Tibial nerve (tissue), 4 donors: ENCODE measurements at regions not wholly inside any gene's neighbourhood (a gene's known extent, or its start where the extent isn't known, plus 50 kb on each side); places are given as distances from the start of the nearest gene placed in this dataset.

Experiments
- DNase-seq, 2 donors: peaks; one replicate each; pipeline ENCODE4 v3.0.0-alpha.2; 2019; ENCODE audit warnings: low spot score in 2 of 2
- H3K27ac ChIP-seq, 4 donors: fragments of 200-600 bp; sonication (generic) in 3 of 4; one replicate each; pipeline ENCODE4 v1.5.1; 2017 to 2019; ENCODE audit warnings: mild to moderate bottlenecking in 1 of 4
- H3K27me3 ChIP-seq, 2 donors: fragments of 200-600 bp; sonication (generic) in 1 of 2; one replicate each; pipeline versions ENCODE4 v1.5.1 to v1.6.0; 2017 to 2019
- H3K36me3 ChIP-seq, 3 donors: fragments of 200-600 bp; sonication (generic); one replicate each; pipeline ENCODE4 v1.5.1; 2018 to 2019
- H3K4me1 ChIP-seq, 4 donors: fragments of 200-600 bp; sonication (generic) in 3 of 4; one replicate each; pipeline ENCODE4 v1.5.1; 2017 to 2019
- H3K4me3 ChIP-seq, 4 donors: fragments of 200-600 bp; sonication (generic) in 3 of 4; one replicate each; pipeline ENCODE4 v1.5.1; 2017 to 2019; ENCODE audit warnings: mild to moderate bottlenecking in 1 of 4, moderate library complexity in 1 of 4
- H3K9me3 ChIP-seq, 4 donors: fragments of 200-600 bp; sonication (generic) in 3 of 4; one replicate each; pipeline ENCODE4 v1.5.1; 2017 to 2019
- CTCF ChIP-seq, 5 experiments: fragments of 200-600 bp in 3 of 5; fragments of 450-650 bp in 2 of 5; sonication (generic) in 3 of 5; IDR thresholded peaks; one replicate each; pipeline ENCODE4 v1.5.1; 2016 to 2019; ENCODE audit warnings: antibody characterized with exemption in 5 of 5, mild to moderate bottlenecking in 3 of 5, moderate library complexity in 2 of 5
- EP300 ChIP-seq, 2 donors: sonication (generic); formaldehyde crosslinking; IDR thresholded peaks; one replicate each; pipeline ENCODE4 v1.6.1; 2017; ENCODE audit warnings: antibody characterized with exemption in 2 of 2, mild to moderate bottlenecking in 1 of 2
- POLR2A ChIP-seq, 2 donors: fragments of 450-650 bp; IDR thresholded peaks; one replicate each; pipeline ENCODE4 v1.6.1; 2017; ENCODE audit warnings: antibody characterized with exemption in 2 of 2, mild to moderate bottlenecking in 2 of 2, moderate library complexity in 2 of 2
- WGBS, 2 donors: methylation state at CpG; one replicate each; pipeline ENCODE4 v1.1.5; 2018; 5-methylcytosine and 5-hydroxymethylcytosine counted together

DNA sequence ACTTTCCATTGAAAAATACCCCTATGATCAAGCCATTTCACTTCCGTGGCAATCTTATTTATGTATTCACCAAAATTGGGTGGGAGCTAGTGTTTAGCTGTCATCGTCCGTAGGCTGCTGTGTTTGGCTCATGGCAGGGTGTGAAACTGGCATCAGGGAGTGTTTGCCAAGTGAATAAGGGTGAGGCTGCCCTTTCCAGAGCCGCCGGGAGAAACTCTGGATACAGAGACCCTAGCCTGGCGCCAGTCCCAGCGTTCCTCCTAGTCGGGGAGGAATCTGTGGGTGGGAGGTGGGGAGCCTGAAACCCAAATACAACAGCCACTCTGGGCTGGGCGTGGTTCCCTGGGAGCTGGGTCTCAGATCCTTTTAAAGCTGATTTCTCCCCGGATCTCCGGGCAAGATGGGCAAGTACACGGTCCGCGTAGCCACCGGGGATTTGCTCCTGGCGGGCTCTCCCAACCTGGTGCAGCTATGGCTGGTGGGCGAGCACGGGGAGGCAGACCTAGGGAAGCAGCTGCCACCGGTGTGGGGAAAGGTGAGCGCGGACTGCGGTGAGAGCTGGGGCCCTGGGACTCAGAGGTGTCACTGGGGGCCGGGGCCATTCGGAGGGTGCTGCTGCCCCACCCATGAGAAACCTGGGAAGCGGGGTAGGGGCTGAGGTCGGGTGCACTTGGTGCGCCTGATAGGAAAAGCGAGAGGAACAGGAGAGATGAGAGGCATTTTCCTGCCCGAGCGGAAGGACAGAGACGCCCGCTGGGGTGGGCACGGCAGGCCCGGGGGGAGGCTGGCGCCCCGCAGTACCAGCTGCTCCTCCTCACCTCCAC, 62.1 kb upstream of the TEKT1 start:
- Histone ChIP-seq H3K36me3 (no peaks in the 10 kb centered on the region), H3K9me3 (peaks cover 0 to 12% (median 4%) of the 10 kb centered on the region in 4 donors), H3K27me3 (peaks cover 0 to 35% of the 10 kb centered on the region in 2 donors), H3K27ac (no peak overlapping the region), H3K4me3 (peak overlapping the region in 1 of 4 donors; percentile 10), H3K4me1 (peaks cover 0 to 15% (median 0%) of the 10 kb centered on the region in 4 donors)
- TF ChIP-seq EP300 (IDR thresholded peaks at IDR 0.05) (no peak), POLR2A (IDR thresholded peaks at IDR 0.05) (no peak), CTCF (IDR thresholded peaks at IDR 0.05) (no peak)
- WGBS, 2 donors: 7 to 23% methylated on average over 31 to 36 of the region's 36 CpGs
- no peak for DNase-seq

GRCh38 chr17:6894206-6894528, 62.6 kb upstream of the TEKT1 start:
- Histone ChIP-seq H3K27ac (no peak overlapping the region), H3K4me3 (peak overlapping the region in 1 of 4 donors; percentile 10), H3K4me1 (peaks cover 0 to 15% (median 0%) of the 10 kb centered on the region in 4 donors), H3K27me3 (peaks cover 0 to 35% of the 10 kb centered on the region in 2 donors), H3K36me3 (no peaks in the 10 kb centered on the region), H3K9me3 (peaks cover 0 to 12% (median 2%) of the 10 kb centered on the region in 4 donors)
- DNase-seq: no peak
- 7 to 9% methylated on average over 18 of the region's 18 CpGs for WGBS, 2 donors
- TF ChIP-seq EP300 (IDR thresholded peaks at IDR 0.05) (no peak), POLR2A (IDR thresholded peaks at IDR 0.05) (no peak), CTCF (IDR thresholded peaks at IDR 0.05) (peak in 2 of 5 experiments; percentile 10 to 17)

- Histone ChIP-seq H3K9me3 (no peaks in the 10 kb centered on the region), H3K4me3 (no peak overlapping the region), H3K27me3 (peaks cover 0 to 9% of the 10 kb centered on the region in 2 donors), H3K4me1 (peaks cover 0 to 10% (median 0%) of the 10 kb centered on the region in 4 donors), H3K27ac (no peak overlapping the region), H3K36me3 (no peaks in the 10 kb centered on the region)
- DNase-seq: no peak
- TF ChIP-seq POLR2A (IDR thresholded peaks at IDR 0.05): no peak
- no peak for TF ChIP-seq EP300 (IDR thresholded peaks at IDR 0.05)
- TF ChIP-seq CTCF (IDR thresholded peaks at IDR 0.05): no peak
- WGBS, 2 donors: 78 to 83% methylated on average over 3 of the region's 3 CpGs
These were observed 69.6 kb upstream of the TEKT1 start for GRCh38 chr17:6901086-6901485.

GRCh38 chr17:6903326-6903900, 71.9 kb upstream of the TEKT1 start:
- Histone ChIP-seq H3K36me3 (no peaks in the 10 kb centered on the region), H3K4me1 (peaks cover 0 to 10% (median 0%) of the 10 kb centered on the region in 4 donors), H3K27ac (no peak overlapping the region), H3K4me3 (no peak overlapping the region), H3K27me3 (no peaks in the 10 kb centered on the region), H3K9me3 (no peaks in the 10 kb centered on the region)
- TF ChIP-seq CTCF (IDR thresholded peaks at IDR 0.05): no peak
- no peak for TF ChIP-seq EP300 (IDR thresholded peaks at IDR 0.05)
- TF ChIP-seq POLR2A (IDR thresholded peaks at IDR 0.05): no peak
- DNase-seq: no peak
- 45 to 48% methylated on average over 7 of the region's 7 CpGs for WGBS, 2 donors

GRCh38 chr17:6908807-6909206, 77.3 kb upstream of the TEKT1 start:
- H3K4me1 ChIP-seq: peaks cover 0 to 12% (median 0%) of the 10 kb centered on the region in 4 donors
- H3K27ac ChIP-seq: no peak overlapping the region
- 92 to 93% methylated on average over 5 of the region's 5 CpGs for WGBS, 2 donors
- no peak overlapping the region for H3K4me3 ChIP-seq
- H3K9me3 ChIP-seq: no peaks in the 10 kb centered on the region
- H3K36me3 ChIP-seq: no peaks in the 10 kb centered on the region
- no peaks in the 10 kb centered on the region for H3K27me3 ChIP-seq
- TF ChIP-seq POLR2A (IDR thresholded peaks at IDR 0.05): no peak
- TF ChIP-seq CTCF (IDR thresholded peaks at IDR 0.05): no peak
- TF ChIP-seq EP300 (IDR thresholded peaks at IDR 0.05): no peak
- no peak for DNase-seq
